DMS 273 (cell line): ENCODE measurements at regions not wholly inside any gene's neighbourhood (a gene's known extent, or its start where the extent isn't known, plus 50 kb on each side); places are given as distances from the start of the nearest gene placed in this dataset.

Source experiments
- DNase-seq: peaks from one replicate; lab custom pipeline; 2025; ENCODE audit not compliant: unreplicated experiment; lab: John Stamatoyannopoulos, UW

DNA sequence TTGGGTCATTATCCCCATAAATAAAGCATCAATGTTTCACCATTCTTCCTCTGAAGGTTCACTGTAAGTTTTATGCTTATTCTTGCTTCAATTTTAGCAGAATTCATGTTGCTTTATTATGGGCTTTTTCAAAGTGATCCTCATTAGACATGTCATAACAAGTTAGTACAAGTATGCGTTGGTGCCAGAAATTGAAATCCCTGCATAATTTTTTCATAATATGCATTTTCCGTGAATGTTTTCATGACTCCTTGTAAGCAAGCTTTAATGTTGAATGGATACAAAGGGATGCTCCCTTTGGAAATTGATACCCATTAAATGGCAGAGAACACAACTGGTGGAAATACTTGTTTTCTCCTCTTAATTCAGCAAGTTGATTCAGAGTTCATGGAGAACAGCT is 179.7 kb downstream of the ST6GAL2 start:
- DNase-seq = no peak

DNA sequence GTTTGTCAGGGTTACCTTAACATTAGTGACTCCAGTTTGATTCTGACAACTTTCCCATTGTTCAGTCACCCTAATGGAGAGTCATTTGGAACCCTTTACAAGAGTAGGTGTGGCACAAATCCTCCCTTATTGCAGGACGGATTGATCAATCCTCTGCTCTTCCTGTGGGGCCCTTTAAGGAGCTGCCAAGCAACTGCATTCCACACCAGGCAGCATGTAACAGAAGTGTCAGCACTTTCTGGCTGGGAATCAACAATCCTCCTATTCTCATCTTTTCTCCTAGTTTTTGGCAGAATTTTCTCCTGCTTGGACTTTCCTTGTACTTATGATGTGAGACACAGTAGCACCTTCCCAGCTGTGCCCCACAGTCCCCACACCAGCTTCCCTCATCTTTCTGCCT is 177.8 kb downstream of the ST6GAL2 start:
- no peak for DNase-seq

DNA sequence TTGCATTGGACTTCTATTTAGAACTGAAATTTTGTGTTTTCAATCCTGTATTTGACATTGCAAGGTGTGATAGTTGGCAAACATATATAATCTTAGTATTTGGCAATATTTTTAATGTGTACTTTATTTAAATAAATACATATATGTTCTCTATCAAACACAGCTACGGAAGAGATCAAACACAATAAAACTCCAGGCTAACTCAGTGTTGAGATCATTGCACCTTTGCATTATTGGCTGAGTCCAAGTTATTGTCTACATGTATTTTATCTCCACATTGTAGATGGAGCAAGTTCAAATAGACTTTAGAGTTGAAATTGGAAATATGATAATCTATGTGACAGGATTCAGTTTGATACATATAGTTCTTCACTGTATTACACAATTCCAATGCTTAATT is 176.7 kb downstream of the ST6GAL2 start:
- no peak for DNase-seq

DNA sequence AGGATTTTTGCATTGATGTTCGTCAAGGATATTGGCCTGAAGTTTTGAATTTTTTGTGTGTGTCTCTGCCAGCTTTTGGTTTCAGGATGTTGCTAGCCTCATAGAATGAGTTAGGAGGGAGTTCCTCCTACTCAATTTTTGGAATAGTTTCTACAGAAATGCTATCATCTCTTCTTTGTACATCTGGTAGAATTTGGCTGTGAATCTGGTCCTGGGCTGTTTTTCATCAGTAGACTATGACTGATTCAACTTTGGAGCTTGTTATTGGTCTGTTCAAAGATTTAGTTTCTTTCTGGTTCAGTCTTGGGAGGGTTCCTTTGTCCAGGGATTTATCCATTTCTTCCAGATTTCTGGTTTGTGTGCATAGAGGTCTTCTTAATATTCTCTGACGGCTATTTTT is 166.7 kb downstream of the ST6GAL2 start:
- DNase-seq = no peak

DNA sequence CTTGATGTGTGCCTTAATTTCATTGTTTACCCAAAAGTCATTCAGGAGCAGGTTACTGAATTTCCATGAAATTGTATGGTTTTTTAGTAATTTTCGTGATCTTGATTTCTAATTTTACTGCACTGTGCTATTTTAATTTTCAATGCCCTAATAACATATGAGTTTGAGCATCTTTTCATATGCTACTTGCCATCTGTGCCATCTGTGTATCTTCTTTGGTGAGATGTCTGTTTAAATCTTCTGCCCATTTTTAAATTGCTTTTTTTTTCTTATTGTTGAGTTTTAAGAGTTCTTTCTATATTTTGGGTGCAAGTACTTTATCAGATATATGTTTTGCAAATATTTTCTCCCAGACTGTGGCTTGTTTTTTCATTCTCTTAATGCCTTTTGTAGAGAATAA is 165.9 kb downstream of the ST6GAL2 start:
- no peak for DNase-seq

DNA sequence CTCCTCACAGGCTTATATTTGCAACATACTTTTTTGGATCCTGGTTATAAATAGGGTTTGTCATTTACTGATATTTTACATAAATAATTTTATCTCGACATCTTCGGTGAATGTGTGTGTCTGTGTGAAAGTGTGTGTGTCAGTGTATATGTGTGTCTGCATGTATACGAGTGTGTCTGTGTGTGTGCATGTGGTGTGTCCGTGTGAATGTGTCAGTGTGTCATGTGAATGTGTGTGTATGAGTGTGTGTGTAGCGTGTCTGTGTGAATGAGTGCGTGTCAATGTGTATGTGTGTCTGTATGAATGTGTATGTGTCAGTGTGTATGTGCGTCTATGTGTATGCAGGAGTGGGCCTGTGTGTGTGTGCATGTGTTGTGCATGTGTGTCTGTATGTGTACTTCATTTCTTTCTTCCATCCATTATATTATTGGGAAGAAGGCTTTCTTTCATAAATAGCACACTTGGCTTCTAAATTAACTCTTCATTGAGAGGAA is 161.6 kb downstream of the ST6GAL2 start:
- no peak for DNase-seq

DNA sequence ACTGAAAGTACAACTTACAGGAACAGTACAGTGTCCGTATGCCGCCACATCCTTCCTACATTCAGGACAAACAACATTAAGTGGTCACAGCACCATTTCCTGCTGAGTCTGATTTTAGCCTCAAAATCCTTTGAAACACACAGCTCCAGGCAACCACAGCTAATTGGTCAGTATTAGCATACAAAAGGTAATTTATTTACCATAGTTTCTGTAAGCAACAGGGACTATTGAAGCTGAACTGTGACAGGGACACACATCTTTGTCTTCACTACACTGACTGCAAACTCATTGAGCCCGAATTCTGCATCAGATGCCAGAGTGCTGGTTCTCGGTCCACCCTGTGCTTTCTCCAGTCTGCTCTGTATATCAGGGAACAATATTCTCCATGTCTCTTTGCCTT is 151.8 kb downstream of the ST6GAL2 start:
- DNase-seq = no peak

DNA sequence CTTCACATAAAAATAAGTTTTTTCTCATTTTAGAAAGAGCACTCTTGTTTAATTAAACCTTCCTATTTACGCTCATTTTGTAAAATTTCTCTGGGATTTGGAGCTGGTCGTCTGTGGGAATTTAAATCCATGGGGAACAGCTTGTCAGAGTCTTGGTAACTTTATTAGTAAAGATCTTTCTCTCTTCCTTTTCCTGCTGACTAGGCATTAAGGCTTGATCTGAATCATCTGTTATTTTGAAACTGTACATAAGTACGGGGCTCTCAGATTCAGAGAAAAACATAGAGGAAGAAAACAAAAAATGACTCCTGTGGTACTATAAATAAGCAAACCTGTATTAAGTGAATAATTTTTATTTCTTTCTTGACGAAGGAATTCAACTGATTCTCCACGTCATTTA is 150.2 kb downstream of the ST6GAL2 start:
- DNase-seq = no peak

DNA sequence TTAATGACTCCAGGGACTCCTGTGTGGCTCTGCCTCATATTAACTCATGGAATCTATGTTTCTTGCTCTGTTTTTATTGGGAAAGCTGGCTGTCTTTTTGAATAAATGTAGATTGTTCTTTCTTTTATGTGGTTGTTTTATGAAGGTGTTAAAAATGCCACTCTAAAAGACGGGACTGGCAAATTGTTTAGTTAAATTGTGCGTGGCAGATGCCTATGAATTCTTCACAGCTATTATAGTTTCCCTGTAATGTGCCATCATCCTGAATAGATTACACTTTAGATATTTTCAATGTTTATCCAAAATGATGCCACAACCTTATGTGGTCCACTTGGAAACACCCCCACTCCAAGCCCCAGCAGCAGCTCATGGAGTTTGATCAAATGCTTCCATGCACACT is 149.7 kb downstream of the ST6GAL2 start:
- DNase-seq = no peak

DNA sequence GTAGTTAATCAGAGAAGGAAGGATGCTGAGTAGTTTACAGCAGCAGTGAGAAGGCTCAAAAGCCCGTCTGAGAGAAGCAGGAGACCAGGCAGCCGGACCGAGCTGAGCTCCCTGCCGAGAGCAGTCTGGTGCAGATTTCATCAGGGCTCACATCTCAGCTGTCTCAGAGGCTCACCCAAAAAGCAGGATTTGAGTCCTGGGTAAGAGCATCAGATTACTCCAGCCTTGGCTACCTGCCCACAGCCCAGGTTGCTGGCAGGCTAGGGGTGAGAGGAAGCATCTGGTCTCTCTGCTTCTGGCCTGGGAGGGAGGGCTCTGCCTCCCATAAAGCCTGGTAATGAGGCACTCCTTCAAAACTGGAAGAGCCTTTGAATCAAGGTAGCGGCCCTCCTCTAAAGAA is 140.5 kb downstream of the ST6GAL2 start:
- DNase-seq = peak; percentile 99

DNA sequence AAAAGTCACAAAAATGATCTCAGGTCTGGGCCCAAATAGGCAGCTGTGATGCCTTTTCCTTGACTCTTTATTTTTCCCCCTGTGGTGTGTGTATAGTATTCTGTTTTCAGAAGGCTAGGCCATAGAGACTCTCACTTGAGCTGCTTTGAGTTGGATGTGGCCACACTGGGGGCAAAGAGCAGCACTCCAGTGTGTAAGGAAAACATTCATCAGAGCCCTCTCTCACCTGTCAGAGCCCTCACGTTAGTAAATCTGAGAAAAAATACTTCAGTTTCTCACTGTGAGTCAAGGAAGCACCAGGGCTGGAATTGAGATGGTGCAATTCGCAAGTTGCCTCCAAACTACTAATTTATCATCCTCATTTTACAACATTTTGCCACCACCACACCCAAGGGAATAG is 136.1 kb downstream of the ST6GAL2 start:
- no peak for DNase-seq
